Karpas-422 (cell line): ENCODE measurements at regions not wholly inside any gene's neighbourhood (a gene's known extent, or its start where the extent isn't known, plus 50 kb on each side); places are given as distances from the start of the nearest gene placed in this dataset.

Experiments
- DNase-seq: peaks from one replicate; pipeline ENCODE4 v3.0.0-alpha.2; 2015
- H2AFZ ChIP-seq: fragments of 200-600 bp; sonication (generic); 2 replicates; pipeline ENCODE4 v1.6.1; 2014; ENCODE audit warnings: antibody characterized with exemption, low read length, mixed read lengths
- H3K27ac ChIP-seq: fragments of 200-600 bp; sonication (generic); 2 replicates; pipeline ENCODE4 v1.5.1; 2014; ENCODE audit warnings: mild to moderate bottlenecking, low read length, moderate library complexity
- H3K27me3 ChIP-seq: fragments of 200-600 bp; sonication (generic); 2 replicates; pipeline ENCODE4 v1.6.1; 2014; ENCODE audit warnings: low read length, mixed read lengths
- H3K36me3 ChIP-seq: fragments of 200-600 bp; sonication (generic); 2 replicates; pipeline ENCODE4 v1.6.1; 2014; ENCODE audit warnings: low read length, mixed read lengths; ENCODE audit not compliant: insufficient read depth
- H3K4me1 ChIP-seq: fragments of 200-600 bp; sonication (generic); 2 replicates; pipeline ENCODE4 v1.6.1; 2014; ENCODE audit warnings: mild to moderate bottlenecking, low read length, mixed read lengths
- H3K4me2 ChIP-seq: fragments of 200-600 bp; sonication (generic); 2 replicates; pipeline ENCODE4 v1.6.1; 2014; ENCODE audit warnings: low read length, low read depth, mild to moderate bottlenecking; ENCODE audit not compliant: poor library complexity, severe bottlenecking
- H3K4me3 ChIP-seq: fragments of 200-600 bp; sonication (generic); 2 replicates; pipeline ENCODE4 v1.5.1; 2014; ENCODE audit warnings: mild to moderate bottlenecking, antibody characterized with exemption, low read length, mixed read lengths
- H3K79me2 ChIP-seq: fragments of 200-600 bp; sonication (generic); 2 replicates; pipeline ENCODE4 v1.6.1; 2014; ENCODE audit warnings: mild to moderate bottlenecking, low read length, mixed read lengths
- H3K9ac ChIP-seq: fragments of 200-600 bp; sonication (generic); 2 replicates; pipeline ENCODE4 v1.6.0; 2014; ENCODE audit warnings: low read length
- H3K9me2 ChIP-seq: fragments of 200-600 bp; sonication (generic), shearing (Covaris generic); replicated peaks from 2 replicates; pipeline ENCODE4 v1.6.0; 2014; ENCODE audit warnings: mild to moderate bottlenecking, low read length, moderate library complexity; ENCODE audit not compliant: insufficient read depth
- H3K9me3 ChIP-seq: fragments of 300-700, 200-600 bp; sonication (generic); 2 replicates; pipeline ENCODE4 v1.6.1; 2014; ENCODE audit warnings: low read length, mixed read lengths
- H4K20me1 ChIP-seq: fragments of 200-600 bp; sonication (generic); 2 replicates; pipeline ENCODE4 v1.6.1; 2014; ENCODE audit warnings: mild to moderate bottlenecking, antibody characterized with exemption, low read length, low read depth; ENCODE audit not compliant: insufficient read depth

DNA sequence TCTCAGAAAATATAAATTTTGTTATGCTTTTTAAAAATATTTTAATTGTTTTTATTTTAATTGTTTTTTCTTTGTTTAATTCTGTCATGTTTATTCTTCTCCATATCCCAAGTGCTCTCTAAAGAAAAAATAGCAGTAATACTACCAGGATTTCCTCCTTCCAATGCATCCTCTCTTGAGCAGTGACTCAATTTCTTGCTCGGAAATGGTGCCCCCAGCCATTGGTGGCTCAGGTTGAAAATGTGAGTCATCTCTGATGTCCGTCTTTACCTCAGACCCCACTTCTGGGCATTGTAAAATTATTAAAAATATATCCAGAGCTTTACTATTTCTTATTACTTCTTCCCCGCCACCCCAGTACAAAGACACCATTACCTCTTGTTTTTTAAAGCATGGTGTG, 898.5 kb downstream of the METTL15 start:
- H3K4me1 ChIP-seq = no peaks in the 10 kb centered on the region
- H3K9ac ChIP-seq = no peak overlapping the region
- H3K9me2 ChIP-seq = no peaks in the 10 kb centered on the region
- H3K27ac ChIP-seq = no peak overlapping the region
- no peak overlapping the region for H3K4me2 ChIP-seq
- H3K9me3 ChIP-seq = no peaks in the 10 kb centered on the region
- no peak overlapping the region for H2AFZ ChIP-seq
- no peak overlapping the region for H3K4me3 ChIP-seq
- DNase-seq = no peak
- H4K20me1 ChIP-seq = no peaks in the 10 kb centered on the region
- no peaks in the 10 kb centered on the region for H3K27me3 ChIP-seq
- no peaks in the 10 kb centered on the region for H3K79me2 ChIP-seq
- no peaks in the 10 kb centered on the region for H3K36me3 ChIP-seq

DNA sequence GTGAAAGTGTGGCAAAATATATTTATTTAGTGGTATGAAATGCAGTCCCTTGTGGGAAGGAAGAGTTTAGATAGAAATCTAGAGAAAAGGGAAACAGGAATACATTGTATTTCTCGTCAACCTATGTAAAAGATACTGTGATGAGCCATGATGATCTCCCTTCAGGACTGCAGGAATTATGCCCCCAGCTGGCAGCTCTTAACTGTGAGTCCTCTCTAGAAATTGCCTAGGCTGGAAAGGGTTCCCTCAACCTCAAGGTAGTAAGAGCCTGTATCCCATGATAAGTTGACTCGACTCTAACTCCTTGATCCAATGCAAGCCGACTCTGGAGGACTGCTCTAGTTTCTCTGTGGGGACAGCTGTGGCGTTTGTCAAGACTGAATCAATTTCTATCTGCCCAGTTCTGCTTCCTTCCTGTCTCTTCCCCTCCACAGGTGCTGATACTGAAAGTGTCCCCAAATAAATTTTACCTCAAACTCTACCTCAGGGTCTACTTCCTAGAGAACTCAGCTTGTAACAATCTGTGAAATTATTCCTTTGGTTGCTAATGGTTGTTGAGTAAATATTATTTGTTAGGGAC, 897.3 kb downstream of the METTL15 start:
- H3K27me3 ChIP-seq = no peaks in the 10 kb centered on the region
- no peaks in the 10 kb centered on the region for H4K20me1 ChIP-seq
- H3K9me2 ChIP-seq = no peaks in the 10 kb centered on the region
- H3K4me1 ChIP-seq = no peaks in the 10 kb centered on the region
- H3K4me2 ChIP-seq = no peak overlapping the region
- no peak overlapping the region for H3K27ac ChIP-seq
- no peak overlapping the region for H3K4me3 ChIP-seq
- no peak overlapping the region for H3K9ac ChIP-seq
- no peak overlapping the region for H2AFZ ChIP-seq
- no peaks in the 10 kb centered on the region for H3K79me2 ChIP-seq
- DNase-seq = peak; percentile 42
- no peaks in the 10 kb centered on the region for H3K36me3 ChIP-seq
- no peaks in the 10 kb centered on the region for H3K9me3 ChIP-seq

DNA sequence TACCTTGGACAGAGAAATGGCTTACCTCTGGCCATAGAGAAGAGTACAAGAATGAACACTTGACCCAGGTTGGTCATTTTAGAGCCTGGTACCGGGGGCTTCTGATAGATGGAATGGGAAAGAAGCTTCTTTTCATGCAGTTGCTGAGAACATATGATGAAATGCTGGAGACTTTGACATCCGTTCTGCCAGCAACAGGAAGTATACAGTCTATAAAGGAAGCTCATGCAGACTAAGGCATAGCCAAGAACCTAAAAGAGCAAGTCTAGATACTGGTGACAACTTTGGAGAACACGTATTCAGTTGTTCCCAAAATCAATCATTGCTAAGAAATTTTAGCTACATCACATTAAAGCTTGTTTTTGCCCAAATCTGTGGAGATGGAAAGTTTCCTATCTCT, 894.6 kb downstream of the METTL15 start:
- Histone ChIP-seq H3K27me3 (no peaks in the 10 kb centered on the region), H2AFZ (no peak overlapping the region), H3K9ac (no peak overlapping the region), H3K36me3 (no peaks in the 10 kb centered on the region), H3K4me1 (no peaks in the 10 kb centered on the region), H3K27ac (no peak overlapping the region), H3K4me3 (no peak overlapping the region), H3K4me2 (no peak overlapping the region), H3K79me2 (no peaks in the 10 kb centered on the region), H3K9me2 (no peaks in the 10 kb centered on the region), H3K9me3 (no peaks in the 10 kb centered on the region), H4K20me1 (no peaks in the 10 kb centered on the region)
- no peak for DNase-seq

DNA sequence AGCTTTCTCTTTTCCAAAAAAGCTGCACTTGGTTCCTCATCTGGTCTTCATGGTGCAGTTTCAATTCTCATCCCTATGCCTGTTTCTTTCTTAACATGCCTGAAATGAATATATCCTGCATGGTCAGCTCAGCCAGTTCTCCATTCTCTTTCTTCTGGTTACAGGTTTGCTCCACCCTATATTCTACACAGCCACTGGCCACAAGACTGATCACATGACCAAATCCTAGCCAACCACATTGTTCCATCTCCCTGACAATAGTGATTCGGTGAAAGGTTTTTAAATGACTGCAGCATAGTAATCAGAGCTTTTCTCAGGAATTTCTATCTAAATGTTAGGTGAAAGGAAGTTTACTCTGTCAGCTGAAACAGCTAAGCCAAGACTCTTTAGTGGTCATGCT, 891.4 kb downstream of the METTL15 start:
- H3K4me3 ChIP-seq = no peak overlapping the region
- no peaks in the 10 kb centered on the region for H3K9me3 ChIP-seq
- H3K4me2 ChIP-seq = no peak overlapping the region
- H3K9me2 ChIP-seq = no peaks in the 10 kb centered on the region
- H3K79me2 ChIP-seq = no peaks in the 10 kb centered on the region
- no peaks in the 10 kb centered on the region for H3K27me3 ChIP-seq
- H2AFZ ChIP-seq = no peak overlapping the region
- no peak overlapping the region for H3K27ac ChIP-seq
- no peaks in the 10 kb centered on the region for H4K20me1 ChIP-seq
- H3K36me3 ChIP-seq = no peaks in the 10 kb centered on the region
- no peak for DNase-seq
- no peak overlapping the region for H3K9ac ChIP-seq
- H3K4me1 ChIP-seq = no peaks in the 10 kb centered on the region

DNA sequence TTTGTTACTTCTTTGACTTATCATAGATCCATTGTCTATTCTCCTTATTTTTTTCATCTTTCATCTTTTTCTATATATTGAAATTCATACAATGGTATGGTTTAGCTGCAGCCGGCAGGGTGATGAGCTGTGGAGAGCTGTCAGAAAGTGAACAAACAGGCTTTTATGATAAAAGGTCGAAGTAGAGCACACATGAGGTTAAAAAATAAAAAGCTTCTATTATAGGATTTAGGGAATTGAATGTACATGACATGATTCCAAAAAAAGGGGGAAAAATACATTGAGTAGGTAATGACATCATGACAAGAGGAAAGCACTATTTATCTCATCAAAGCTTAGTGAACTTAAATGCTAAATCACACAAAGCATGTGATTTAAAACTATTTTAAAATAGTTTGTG, 884.8 kb downstream of the METTL15 start:
- no peak for DNase-seq
- Histone ChIP-seq H3K9me2 (no peaks in the 10 kb centered on the region; the same call in 1 of the 2 replicates), H3K27me3 (no peaks in the 10 kb centered on the region), H3K27ac (no peak overlapping the region), H3K9ac (no peak overlapping the region), H3K9me3 (no peaks in the 10 kb centered on the region), H3K4me1 (no peaks in the 10 kb centered on the region), H3K36me3 (no peaks in the 10 kb centered on the region), H4K20me1 (no peaks in the 10 kb centered on the region), H3K4me3 (no peak overlapping the region), H2AFZ (no peak overlapping the region), H3K4me2 (no peak overlapping the region), H3K79me2 (no peaks in the 10 kb centered on the region)

DNA sequence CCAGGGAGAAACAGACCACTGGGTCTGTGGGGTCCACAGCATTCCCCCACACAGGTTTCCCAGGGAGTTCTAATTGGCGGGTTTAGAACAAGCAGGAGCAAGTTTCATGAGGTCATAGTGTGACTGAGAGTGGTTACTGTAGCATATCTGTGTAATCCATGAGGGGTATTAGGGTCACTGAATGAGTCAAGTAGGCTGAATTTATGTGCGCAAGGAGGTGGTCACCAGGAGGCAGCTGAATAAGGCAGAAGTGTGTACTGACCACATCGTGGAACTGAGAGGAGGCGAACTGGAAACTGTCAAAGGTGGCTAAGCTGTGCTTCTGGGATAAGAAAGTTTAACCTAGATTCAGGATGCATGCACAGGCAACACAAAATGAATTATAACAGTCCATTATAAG, 876.0 kb downstream of the METTL15 start:
- no peaks in the 10 kb centered on the region for H3K9me3 ChIP-seq
- no peaks in the 10 kb centered on the region for H4K20me1 ChIP-seq
- no peak overlapping the region for H2AFZ ChIP-seq
- no peak overlapping the region for H3K4me3 ChIP-seq
- no peaks in the 10 kb centered on the region for H3K27me3 ChIP-seq
- H3K79me2 ChIP-seq = no peaks in the 10 kb centered on the region
- no peak for DNase-seq
- H3K9ac ChIP-seq = no peak overlapping the region
- H3K36me3 ChIP-seq = no peaks in the 10 kb centered on the region
- no peaks in the 10 kb centered on the region for H3K4me1 ChIP-seq
- H3K27ac ChIP-seq = no peak overlapping the region
- no peak overlapping the region for H3K4me2 ChIP-seq
- no peaks in the 10 kb centered on the region for H3K9me2 ChIP-seq

DNA sequence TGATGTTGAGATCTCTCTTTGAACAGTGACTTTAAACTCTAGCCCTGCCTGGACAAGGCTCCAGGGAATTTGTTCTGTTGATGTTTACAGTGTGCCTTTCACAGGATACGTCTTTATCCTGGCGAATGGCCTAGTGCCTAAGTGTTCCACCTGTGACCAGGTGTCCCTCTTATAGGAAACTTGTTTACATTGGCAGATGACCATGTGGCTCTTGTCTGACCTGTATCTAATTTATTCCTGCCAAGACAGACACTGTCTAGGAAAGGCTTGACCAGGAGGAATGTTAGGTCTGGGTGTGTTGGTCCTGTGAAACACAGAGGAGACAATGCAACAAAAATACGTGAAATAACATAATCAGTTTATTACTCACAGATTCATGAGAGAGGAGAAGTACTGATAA, 875.6 kb downstream of the METTL15 start:
- Histone ChIP-seq H3K36me3 (no peaks in the 10 kb centered on the region), H3K27me3 (no peaks in the 10 kb centered on the region), H3K9me2 (no peaks in the 10 kb centered on the region), H2AFZ (no peak overlapping the region), H4K20me1 (no peaks in the 10 kb centered on the region), H3K27ac (no peak overlapping the region), H3K4me1 (no peaks in the 10 kb centered on the region), H3K79me2 (no peaks in the 10 kb centered on the region), H3K4me2 (no peak overlapping the region), H3K9ac (no peak overlapping the region), H3K9me3 (no peaks in the 10 kb centered on the region), H3K4me3 (no peak overlapping the region)
- DNase-seq = no peak

DNA sequence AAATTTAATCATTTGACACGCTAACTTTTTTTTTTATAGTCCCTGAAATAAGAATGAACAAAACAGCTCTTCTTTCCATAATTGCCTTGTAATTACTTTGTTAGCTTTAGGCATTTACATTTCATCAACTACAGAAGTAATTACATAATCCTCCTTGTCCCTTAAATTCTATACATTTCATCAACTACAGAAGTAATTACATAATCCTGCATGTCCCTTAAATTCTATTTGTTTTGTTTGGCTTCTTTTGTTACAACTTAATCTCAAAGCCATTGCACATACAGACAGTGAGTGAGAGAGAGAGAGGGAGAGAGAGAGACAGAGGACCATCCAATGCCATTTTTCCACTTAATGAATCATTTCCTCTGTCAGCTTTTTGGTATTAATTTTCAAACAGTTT, 873.2 kb downstream of the METTL15 start:
- no peak overlapping the region for H3K27ac ChIP-seq
- no peaks in the 10 kb centered on the region for H3K9me3 ChIP-seq
- no peak for DNase-seq
- H2AFZ ChIP-seq = no peak overlapping the region
- H3K4me2 ChIP-seq = no peak overlapping the region
- no peaks in the 10 kb centered on the region for H3K79me2 ChIP-seq
- no peak overlapping the region for H3K9ac ChIP-seq
- no peaks in the 10 kb centered on the region for H3K36me3 ChIP-seq
- H3K27me3 ChIP-seq = no peaks in the 10 kb centered on the region
- H3K9me2 ChIP-seq = no peaks in the 10 kb centered on the region
- H4K20me1 ChIP-seq = no peaks in the 10 kb centered on the region
- no peaks in the 10 kb centered on the region for H3K4me1 ChIP-seq
- no peak overlapping the region for H3K4me3 ChIP-seq

DNA sequence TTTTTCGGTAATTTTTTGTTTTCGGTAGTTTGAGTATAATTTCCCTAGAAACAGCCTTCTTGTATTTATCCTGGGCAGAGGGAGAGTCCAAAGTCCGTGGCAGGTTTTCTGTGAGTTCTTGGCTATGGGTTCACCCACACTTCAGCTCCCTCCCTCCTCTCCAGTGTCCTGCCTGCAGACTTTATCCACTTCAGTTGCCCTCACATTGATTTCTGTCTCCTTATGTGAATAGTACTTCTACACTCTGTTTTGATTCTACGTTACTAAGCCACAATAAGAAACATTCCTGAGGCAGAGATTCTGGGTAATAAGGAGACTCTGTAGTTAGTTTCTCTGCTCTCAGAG, 868.6 kb downstream of the METTL15 start:
- H3K36me3 ChIP-seq = no peaks in the 10 kb centered on the region
- DNase-seq = no peak
- no peaks in the 10 kb centered on the region for H3K9me3 ChIP-seq
- no peaks in the 10 kb centered on the region for H3K27me3 ChIP-seq
- no peaks in the 10 kb centered on the region for H3K4me1 ChIP-seq
- no peak overlapping the region for H3K27ac ChIP-seq
- no peaks in the 10 kb centered on the region for H4K20me1 ChIP-seq
- no peak overlapping the region for H3K4me2 ChIP-seq
- no peaks in the 10 kb centered on the region for H3K79me2 ChIP-seq
- no peak overlapping the region for H2AFZ ChIP-seq
- H3K9me2 ChIP-seq = no peaks in the 10 kb centered on the region
- H3K4me3 ChIP-seq = no peak overlapping the region
- no peak overlapping the region for H3K9ac ChIP-seq
